GM12878 (cell line): ENCODE measurements at regions not wholly inside any gene's neighbourhood (a gene's known extent, or its start where the extent isn't known, plus 50 kb on each side); places are given as distances from the start of the nearest gene placed in this dataset.

Source experiments
- ATAC-seq: fragments of 200-7000 bp; cut with Tn5 transposase; 3 replicates; pipeline ENCODE4 v1.9.1; 2020; ENCODE audit warnings: mild to moderate bottlenecking, moderate library complexity
- BruUV-seq: library from RNA; stranded (reverse); fragments of 400-500 nt; replicated peaks from 2 replicates; lab custom pipeline; 2021; lab: Mats Ljungman, UMichigan
- CTCF ChIA-PET: fragments of 300-600 bp; sonication (Branson Sonifier 250); formaldehyde crosslinking; extraction: SDS; loops from one replicate; lab custom pipeline; 2021; ENCODE audit warnings: inconsistent platforms; lab: Yijun Ruan, JAX
- POLR2A ChIA-PET: fragments of 350-600 bp; formaldehyde crosslinking; extraction: SDS; loops from one replicate; lab custom pipeline; 2021; ENCODE audit warnings: inconsistent platforms; lab: Charles Lee
- RAD21 ChIA-PET: fragments of 300-600 bp; sonication (Branson Sonifier 250); formaldehyde crosslinking; loops from one replicate; lab custom pipeline; 2023; ENCODE audit warnings: antibody characterized with exemption; ENCODE audit not compliant: unreplicated experiment; lab: Charles Lee
- SMC1A ChIA-PET: fragments of 300-600 bp; sonication (Branson Sonifier 250); formaldehyde crosslinking; loops from one replicate; lab custom pipeline; 2023; ENCODE audit not compliant: unreplicated experiment, uncharacterized antibody; lab: Charles Lee
- DNase-seq: peaks from one replicate; pipeline ENCODE4 v3.0.0-alpha.2; 2011; ENCODE audit warnings: low read depth, low spot score
- FAIRE-seq: peaks from 3 replicates; lab custom pipeline; 2011; peaks lifted over from hg19 to GRCh38; lab: Jason Lieb, UNC
- H2AFZ ChIP-seq: 2 replicates; pipeline ENCODE4 v1.6.0; 2011; ENCODE audit warnings: low read depth, low read length, control low read depth; ENCODE audit not compliant: control insufficient read depth
- H3K27ac ChIP-seq: 2 replicates; pipeline ENCODE4 v1.5.1; 2011; ENCODE audit warnings: control low read depth; ENCODE audit not compliant: control insufficient read depth, insufficient read depth
- H3K27me3 ChIP-seq, 2 experiments: replicated peaks in 1 of 2; 2 replicates each; pipeline versions ENCODE4 v1.6.0 to v1.6.1; 2011; ENCODE audit warnings: low read length in 1 of 2; ENCODE audit not compliant: control insufficient read depth in 2 of 2, insufficient read depth in 2 of 2
- H3K36me3 ChIP-seq, 2 experiments: 2 replicates each; pipeline ENCODE4 v1.5.1; 2011; ENCODE audit warnings: low read length in 1 of 2; ENCODE audit not compliant: control insufficient read depth in 2 of 2, insufficient read depth in 2 of 2
- H3K4me1 ChIP-seq: 2 replicates; pipeline ENCODE4 v1.6.1; 2011; ENCODE audit warnings: mild to moderate bottlenecking, low read length, moderate library complexity, mixed read lengths; ENCODE audit not compliant: control insufficient read depth, insufficient read depth
- H3K4me2 ChIP-seq: 2 replicates; pipeline ENCODE4 v1.6.0; 2011; ENCODE audit warnings: control low read depth; ENCODE audit not compliant: control insufficient read depth, insufficient read depth
- H3K4me3 ChIP-seq: fragments of 200-600 bp; sonication (generic); 2 replicates; pipeline ENCODE4 v1.5.1; 2016
- H3K79me2 ChIP-seq: 2 replicates; pipeline ENCODE4 v1.6.0; 2011; ENCODE audit warnings: low read length; ENCODE audit not compliant: control insufficient read depth, insufficient read depth
- H3K9ac ChIP-seq: 2 replicates; pipeline ENCODE4 v1.8.0; 2011; ENCODE audit warnings: low read length, control low read depth, mixed read lengths; ENCODE audit not compliant: control insufficient read depth, insufficient read depth
- H3K9me3 ChIP-seq: replicated peaks from 3 replicates; pipeline ENCODE4 v1.5.1; 2011; ENCODE audit warnings: mild to moderate bottlenecking, low read length; ENCODE audit not compliant: control insufficient read depth, insufficient read depth
- H4K20me1 ChIP-seq: 2 replicates; pipeline ENCODE4 v1.6.0; 2011; ENCODE audit not compliant: control insufficient read depth, insufficient read depth
- ASH2L ChIP-seq: fragments of 300-600, 200-600 bp; sonication (generic); IDR thresholded peaks from 2 replicates; pipeline ENCODE4 v1.6.1; 2017; ENCODE audit warnings: low read depth, mild to moderate bottlenecking, borderline replicate concordance
- BCL11A ChIP-seq: IDR thresholded peaks from 2 replicates; pipeline ENCODE4 v1.6.1; 2011; ENCODE audit warnings: low read depth, low read length
- BRCA1 ChIP-seq: IDR thresholded peaks from 2 replicates; pipeline ENCODE4 v1.6.1; 2011; ENCODE audit warnings: low read depth, low read length, improper control_type of control experiment
- CREM ChIP-seq: IDR thresholded peaks from 2 replicates; pipeline ENCODE4 v1.6.1; 2014; ENCODE audit warnings: antibody characterized with exemption, low read depth
- FOXM1 ChIP-seq: IDR thresholded peaks from 2 replicates; pipeline ENCODE4 v1.6.1; 2012; ENCODE audit warnings: low read depth, mild to moderate bottlenecking, inconsistent platforms, low read length, moderate library complexity
- IKZF2 ChIP-seq, 2 experiments: fragments of 450-650 bp; IDR thresholded peaks; 2 replicates each; pipeline ENCODE4 v1.6.1; 2017; ENCODE audit warnings: mild to moderate bottlenecking in 2 of 2, moderate library complexity in 2 of 2
- IRF4 ChIP-seq: IDR thresholded peaks from 2 replicates; pipeline ENCODE4 v1.6.1; 2011; ENCODE audit warnings: low read depth, low read length
- NR2C2 ChIP-seq: IDR thresholded peaks from 2 replicates; pipeline ENCODE4 v1.6.1; 2011; ENCODE audit warnings: borderline replicate concordance, low read depth; ENCODE audit not compliant: control insufficient read depth, insufficient read length
- POLR2AphosphoS5 ChIP-seq: IDR thresholded peaks from 2 replicates; pipeline ENCODE4 v1.6.1; 2011; ENCODE audit warnings: mild to moderate bottlenecking, low read length, inconsistent platforms
- RB1 ChIP-seq: fragments of 450-650 bp; formaldehyde crosslinking; IDR thresholded peaks from 2 replicates; pipeline ENCODE4 v1.6.1; 2017; ENCODE audit warnings: mild to moderate bottlenecking, borderline replicate concordance
- RCOR1 ChIP-seq: conservative IDR thresholded peaks from 2 replicates; pipeline ENCODE4 v1.6.1; 2012; ENCODE audit warnings: low read depth, low read length, improper control_type of control experiment
- STAT1 ChIP-seq: fragments of 450-650 bp; conservative IDR thresholded peaks from 2 replicates; pipeline ENCODE4 v1.6.1; 2014; ENCODE audit warnings: antibody characterized with exemption, mild to moderate bottlenecking
- TARDBP ChIP-seq: IDR thresholded peaks from 2 replicates; pipeline ENCODE4 v1.6.1; 2016; ENCODE audit warnings: borderline replicate concordance
- TCF7 ChIP-seq: IDR thresholded peaks from 2 replicates; pipeline ENCODE4 v1.6.1; 2014; ENCODE audit warnings: antibody characterized with exemption, borderline replicate concordance
- ZNF687 ChIP-seq: fragments of 450-650 bp; IDR thresholded peaks from 2 replicates; pipeline ENCODE4 v1.6.1; 2017; ENCODE audit warnings: mild to moderate bottlenecking, moderate library complexity
- WGBS: methylation state at CpG from one replicate; pipeline ENCODE4 v1.1.6; 2016; ENCODE audit warnings: low lambda C conversion rate; ENCODE audit not compliant: insufficient replicate concordance, insufficient coverage; ENCODE audit errors: missing lambda C conversion rate; 5-methylcytosine and 5-hydroxymethylcytosine counted together
- in situ Hi-C: fragments of 300-500 bp; cut with MboI; formaldehyde crosslinking; loops from 9 replicates; pipeline ENCODE4 v1.14.3; 2018; ENCODE audit warnings: mixed read lengths
- intact Hi-C: fragments of 100-400 bp; cut with micrococcal nuclease; formaldehyde crosslinking; loops from one replicate; pipeline ENCODE4 v1.14.2; 2022; ENCODE audit not compliant: unreplicated experiment
- TF ChIP-seq, protein P1 (sequence below): fragments of 450-650 bp; IDR thresholded peaks from 2 replicates; pipeline ENCODE4 v1.6.1; 2017; ENCODE audit warnings: mild to moderate bottlenecking
- TF ChIP-seq, protein P2 (sequence below): IDR thresholded peaks from 2 replicates; pipeline ENCODE4 v1.6.1; 2012; ENCODE audit warnings: mild to moderate bottlenecking, low read depth, low read length

DNA sequence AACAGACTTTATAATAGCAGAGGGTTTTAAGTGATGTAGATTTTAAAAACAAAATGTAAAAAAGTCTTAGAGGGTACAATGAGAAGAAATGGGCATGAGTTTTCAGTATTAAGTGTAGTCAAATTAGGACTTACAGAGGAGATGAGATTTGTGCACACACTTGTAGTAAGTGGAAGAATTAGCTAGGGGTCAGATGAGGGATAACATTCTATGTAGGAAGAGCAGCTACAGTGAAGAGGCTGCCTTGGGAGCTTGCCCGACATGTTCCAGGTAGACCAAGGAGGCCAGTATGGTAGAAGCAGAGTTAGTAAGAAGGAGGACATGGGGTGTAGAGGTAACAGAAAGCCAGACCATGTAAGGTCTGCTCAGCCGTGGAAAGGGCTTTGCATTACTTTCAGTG, 189.2 kb upstream of the DSEL start:
- RAD21 ChIA-PET, result no interaction called here

More for the DNA sequence above, 189.2 kb upstream of the DSEL start:
- in situ Hi-C loops (no loop called here), intact Hi-C loops (no loop called here)
- Histone ChIP-seq H3K9ac (no peak overlapping the region), H3K4me3 (no peak overlapping the region), H3K27ac (no peak overlapping the region), H3K4me2 (no peak overlapping the region), H3K79me2 (no peaks in the 10 kb centered on the region)
- no TSS peak for BruUV-seq
- POLR2A ChIA-PET, result no interaction called here
- TF ChIP-seq ZNF687, result no peak
- no peak for TF ChIP-seq ASH2L
- TF ChIP-seq IRF4, result no peak
- TF ChIP-seq, protein P1, sequence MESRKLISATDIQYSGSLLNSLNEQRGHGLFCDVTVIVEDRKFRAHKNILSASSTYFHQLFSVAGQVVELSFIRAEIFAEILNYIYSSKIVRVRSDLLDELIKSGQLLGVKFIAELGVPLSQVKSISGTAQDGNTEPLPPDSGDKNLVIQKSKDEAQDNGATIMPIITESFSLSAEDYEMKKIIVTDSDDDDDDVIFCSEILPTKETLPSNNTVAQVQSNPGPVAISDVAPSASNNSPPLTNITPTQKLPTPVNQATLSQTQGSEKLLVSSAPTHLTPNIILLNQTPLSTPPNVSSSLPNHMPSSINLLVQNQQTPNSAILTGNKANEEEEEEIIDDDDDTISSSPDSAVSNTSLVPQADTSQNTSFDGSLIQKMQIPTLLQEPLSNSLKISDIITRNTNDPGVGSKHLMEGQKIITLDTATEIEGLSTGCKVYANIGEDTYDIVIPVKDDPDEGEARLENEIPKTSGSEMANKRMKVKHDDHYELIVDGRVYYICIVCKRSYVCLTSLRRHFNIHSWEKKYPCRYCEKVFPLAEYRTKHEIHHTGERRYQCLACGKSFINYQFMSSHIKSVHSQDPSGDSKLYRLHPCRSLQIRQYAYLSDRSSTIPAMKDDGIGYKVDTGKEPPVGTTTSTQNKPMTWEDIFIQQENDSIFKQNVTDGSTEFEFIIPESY, result no peak
- TF ChIP-seq RB1, result no peak
- TF ChIP-seq FOXM1, result no peak
- TF ChIP-seq IKZF2 (IDR thresholded peaks at IDR 0.05), result no peak
- no peak for TF ChIP-seq BRCA1
- TF ChIP-seq TARDBP, result no peak
- no peak for TF ChIP-seq BCL11A
- no peak for TF ChIP-seq STAT1
- TF ChIP-seq, protein P2, sequence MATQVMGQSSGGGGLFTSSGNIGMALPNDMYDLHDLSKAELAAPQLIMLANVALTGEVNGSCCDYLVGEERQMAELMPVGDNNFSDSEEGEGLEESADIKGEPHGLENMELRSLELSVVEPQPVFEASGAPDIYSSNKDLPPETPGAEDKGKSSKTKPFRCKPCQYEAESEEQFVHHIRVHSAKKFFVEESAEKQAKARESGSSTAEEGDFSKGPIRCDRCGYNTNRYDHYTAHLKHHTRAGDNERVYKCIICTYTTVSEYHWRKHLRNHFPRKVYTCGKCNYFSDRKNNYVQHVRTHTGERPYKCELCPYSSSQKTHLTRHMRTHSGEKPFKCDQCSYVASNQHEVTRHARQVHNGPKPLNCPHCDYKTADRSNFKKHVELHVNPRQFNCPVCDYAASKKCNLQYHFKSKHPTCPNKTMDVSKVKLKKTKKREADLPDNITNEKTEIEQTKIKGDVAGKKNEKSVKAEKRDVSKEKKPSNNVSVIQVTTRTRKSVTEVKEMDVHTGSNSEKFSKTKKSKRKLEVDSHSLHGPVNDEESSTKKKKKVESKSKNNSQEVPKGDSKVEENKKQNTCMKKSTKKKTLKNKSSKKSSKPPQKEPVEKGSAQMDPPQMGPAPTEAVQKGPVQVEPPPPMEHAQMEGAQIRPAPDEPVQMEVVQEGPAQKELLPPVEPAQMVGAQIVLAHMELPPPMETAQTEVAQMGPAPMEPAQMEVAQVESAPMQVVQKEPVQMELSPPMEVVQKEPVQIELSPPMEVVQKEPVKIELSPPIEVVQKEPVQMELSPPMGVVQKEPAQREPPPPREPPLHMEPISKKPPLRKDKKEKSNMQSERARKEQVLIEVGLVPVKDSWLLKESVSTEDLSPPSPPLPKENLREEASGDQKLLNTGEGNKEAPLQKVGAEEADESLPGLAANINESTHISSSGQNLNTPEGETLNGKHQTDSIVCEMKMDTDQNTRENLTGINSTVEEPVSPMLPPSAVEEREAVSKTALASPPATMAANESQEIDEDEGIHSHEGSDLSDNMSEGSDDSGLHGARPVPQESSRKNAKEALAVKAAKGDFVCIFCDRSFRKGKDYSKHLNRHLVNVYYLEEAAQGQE, result no peak
- TF ChIP-seq TCF7, result no peak
- no peak for TF ChIP-seq CREM
- no peak for TF ChIP-seq POLR2AphosphoS5
- TF ChIP-seq RCOR1, result no peak
- TF ChIP-seq NR2C2, result no peak
- TF ChIP-seq, all 136 proteins: peak for 0
- FAIRE-seq (no peak), ATAC-seq (no peak; the same call in 2 of the 3 replicates), DNase-seq (no peak)
- WGBS, result 57% methylated on average over 2 of the region's 2 CpGs
- no peaks in the 10 kb centered on the region for H3K36me3 ChIP-seq
- H3K27me3 ChIP-seq, result no peaks in the 10 kb centered on the region
- CTCF ChIA-PET, result no interaction called here
- H3K9me3 ChIP-seq, result no peaks in the 10 kb centered on the region
- SMC1A ChIA-PET, result no interaction called here
- H3K4me1 ChIP-seq, result no peaks in the 10 kb centered on the region
- H4K20me1 ChIP-seq, result no peaks in the 10 kb centered on the region
- no peak overlapping the region for H2AFZ ChIP-seq
